ENCODE measurements at regions not wholly inside any gene's neighbourhood (a gene's known extent, or its start where the extent isn't known, plus 50 kb on each side); places are given as distances from the start of the nearest gene placed in this dataset.

- TF ChIP-seq PBX2 (CRISPR knock-in tag; IDR thresholded peaks at IDR 0.05) (peak; percentile 73), ZNF3 (CRISPR knock-in tag; IDR thresholded peaks at IDR 0.05) (no peak), NFAT5 (CRISPR knock-in tag; IDR thresholded peaks at IDR 0.05) (no peak), ZNF777 (CRISPR knock-in tag; IDR thresholded peaks at IDR 0.05) (no peak), ZNF446 (CRISPR knock-in tag; IDR thresholded peaks at IDR 0.05) (no peak), SIN3B (IDR thresholded peaks at IDR 0.05; ENCODE audit: low read length) (no peak), HMG20A (CRISPR knock-in tag; IDR thresholded peaks at IDR 0.05; ENCODE audit: borderline replicate concordance) (no peak), NFE2 (CRISPR knock-in tag; IDR thresholded peaks at IDR 0.05) (no peak), ZNF253 (CRISPR knock-in tag; IDR thresholded peaks at IDR 0.05; ENCODE audit: borderline replicate concordance) (no peak), KLF13 (CRISPR knock-in tag; IDR thresholded peaks at IDR 0.05) (no peak), ZFP37 (CRISPR knock-in tag; IDR thresholded peaks at IDR 0.05; ENCODE audit: borderline replicate concordance) (no peak), ZNF263 (CRISPR knock-in tag; IDR thresholded peaks at IDR 0.05) (no peak), ZBTB2 (CRISPR knock-in tag; IDR thresholded peaks at IDR 0.05; ENCODE audit: low read depth) (no peak), TCF7 (IDR thresholded peaks at IDR 0.05; ENCODE audit: low read depth) (peak; percentile 76; the same call in 1 of the 2 replicates), CBX5 (CRISPR knock-in tag; IDR thresholded peaks at IDR 0.05; ENCODE audit: borderline replicate concordance) (no peak), REST (IDR thresholded peaks at IDR 0.05; ENCODE audit: borderline replicate concordance in 1 of 2, low read depth in 1 of 2, low read length in 2 of 2) (no peak), ZKSCAN1 (IDR thresholded peaks at IDR 0.05; ENCODE audit: low read length) (no peak), BRF2 (CRISPR knock-in tag; IDR thresholded peaks at IDR 0.05) (no peak), EP300 (IDR thresholded peaks at IDR 0.05; ENCODE audit: low read depth in 2 of 2, low read length in 2 of 2) (0 out of 4 replicates have a peak, but pooled peaks of 1 of the 2 experiments have one; percentile 40), EP300 (CRISPR knock-in tag; IDR thresholded peaks at IDR 0.05; ENCODE audit: borderline replicate concordance) (no peak)
Measured at GRCh38 chr21:35925497-35925896, 134.8 kb downstream of the SETD4 start (continued).

All from HepG2 (cell line).